IMR-90 (cell line): ENCODE measurements at regions not wholly inside any gene's neighbourhood (a gene's known extent, or its start where the extent isn't known, plus 50 kb on each side); places are given as distances from the start of the nearest gene placed in this dataset.
A peak's percentile ranks its signal among the peaks of the same experiment; 100 is the strongest.

Source experiments
- ATAC-seq: fragments of 200-7000 bp; cut with Tn5 transposase; 2 replicates; pipeline ENCODE4 v1.9.1; 2020; ENCODE audit warnings: low read depth, mild to moderate bottlenecking, moderate library complexity
- BruUV-seq: library from RNA; stranded (reverse); fragments of 400-500 nt; replicated peaks from 2 replicates; lab custom pipeline; 2021; lab: Mats Ljungman, UMichigan
- CTCF ChIA-PET: fragments of 300-600 bp; formaldehyde crosslinking; extraction: SDS; loops from one replicate; lab custom pipeline; 2021; ENCODE audit warnings: antibody characterized with exemption; lab: Yijun Ruan, JAX
- POLR2A ChIA-PET: fragments of 300-600 bp; sonication (Branson Sonifier 250); formaldehyde crosslinking; loops from one replicate; lab custom pipeline; 2022; ENCODE audit warnings: antibody characterized with exemption; ENCODE audit not compliant: unreplicated experiment; lab: Charles Lee
- DNase-seq: peaks from one replicate; pipeline ENCODE4 v3.0.0; 2013
- H2AFZ ChIP-seq: replicated peaks from 2 replicates; pipeline ENCODE3; 2013; ENCODE audit warnings: low read length, mild to moderate bottlenecking; ENCODE audit not compliant: poor library complexity
- H2AK5ac ChIP-seq: 2 replicates; pipeline ENCODE4 v1.6.1; 2013; ENCODE audit warnings: low read depth, low read length, inconsistent platforms
- H2AK9ac ChIP-seq: replicated peaks from 2 replicates; pipeline ENCODE3; 2013; ENCODE audit warnings: mild to moderate bottlenecking, low read depth, low read length, moderate library complexity; ENCODE audit not compliant: poor library complexity
- H2BK120ac ChIP-seq: 2 replicates; pipeline ENCODE4 v1.6.1; 2013; ENCODE audit warnings: low read depth, low read length, inconsistent platforms
- H2BK15ac ChIP-seq: 3 replicates; pipeline ENCODE4 v1.6.1; 2013; ENCODE audit warnings: low read depth, low read length, inconsistent platforms
- H2BK20ac ChIP-seq: 2 replicates; pipeline ENCODE4 v1.6.1; 2013; ENCODE audit warnings: low read depth, mild to moderate bottlenecking, inconsistent platforms, low read length, moderate library complexity
- H2BK5ac ChIP-seq: 2 replicates; pipeline ENCODE4 v1.6.1; 2013; ENCODE audit warnings: mild to moderate bottlenecking, low read depth, low read length, inconsistent platforms; ENCODE audit not compliant: poor library complexity, severe bottlenecking
- H3K14ac ChIP-seq: replicated peaks from 2 replicates; pipeline ENCODE4 v1.6.1; 2013; ENCODE audit warnings: low read depth, low read length, inconsistent platforms
- H3K18ac ChIP-seq: 2 replicates; pipeline ENCODE4 v1.6.1; 2013; ENCODE audit warnings: low read depth, low read length, control low read depth
- H3K23ac ChIP-seq: 2 replicates; pipeline ENCODE4 v1.6.1; 2013; ENCODE audit warnings: low read depth, low read length, inconsistent platforms
- H3K27ac ChIP-seq: 2 replicates; pipeline ENCODE4 v1.5.1; 2013; ENCODE audit warnings: mild to moderate bottlenecking, control low read depth, low read length; ENCODE audit not compliant: insufficient read depth
- H3K27me3 ChIP-seq: 2 replicates; pipeline ENCODE4 v1.6.1; 2013; ENCODE audit warnings: low read length; ENCODE audit not compliant: control insufficient read depth, insufficient read depth
- H3K36me3 ChIP-seq: 2 replicates; pipeline ENCODE4 v1.6.1; 2013; ENCODE audit warnings: low read length, mixed read lengths; ENCODE audit not compliant: control insufficient read depth, insufficient read depth
- H3K4ac ChIP-seq: 2 replicates; pipeline ENCODE4 v1.6.1; 2013; ENCODE audit warnings: low read depth, low read length, inconsistent platforms
- H3K4me1 ChIP-seq: 2 replicates; pipeline ENCODE4 v1.6.1; 2013; ENCODE audit warnings: low read length, mixed read lengths; ENCODE audit not compliant: control insufficient read depth, insufficient read depth
- H3K4me2 ChIP-seq: 2 replicates; pipeline ENCODE4 v1.6.1; 2013; ENCODE audit warnings: low read depth, mild to moderate bottlenecking, control low read depth, low read length, moderate library complexity
- H3K4me3 ChIP-seq: 2 replicates; pipeline ENCODE4 v1.5.1; 2013; ENCODE audit warnings: low read depth, mild to moderate bottlenecking, control low read depth, low read length, moderate library complexity; ENCODE audit not compliant: insufficient read depth
- H3K56ac ChIP-seq: 2 replicates; pipeline ENCODE4 v1.6.1; 2013; ENCODE audit warnings: low read length, inconsistent platforms; ENCODE audit not compliant: insufficient read depth; ENCODE audit errors: extremely low read depth
- H3K79me1 ChIP-seq, 2 experiments: 2 replicates each; pipeline ENCODE4 v1.6.1; 2013; ENCODE audit warnings: low read length in 2 of 2, inconsistent platforms in 1 of 2, low read depth in 1 of 2
- H3K9ac ChIP-seq: 2 replicates; pipeline ENCODE4 v1.6.1; 2013; ENCODE audit warnings: low read depth, low read length, control low read depth
- H3K9me1 ChIP-seq: 2 replicates; pipeline ENCODE4 v1.6.1; 2013; ENCODE audit warnings: low read length, inconsistent platforms; ENCODE audit not compliant: insufficient read depth
- H3K9me3 ChIP-seq: 2 replicates; pipeline ENCODE4 v1.6.1; 2013; ENCODE audit warnings: low read length; ENCODE audit not compliant: control insufficient read depth, insufficient read depth
- H4K20me1 ChIP-seq: 2 replicates; pipeline ENCODE4 v1.6.1; 2013; ENCODE audit warnings: low read length, inconsistent platforms; ENCODE audit not compliant: insufficient read depth
- H4K5ac ChIP-seq: 2 replicates; pipeline ENCODE4 v1.6.1; 2013; ENCODE audit warnings: mild to moderate bottlenecking, low read depth, low read length, control low read depth
- H4K8ac ChIP-seq, 2 experiments: 2 replicates each; pipeline ENCODE4 v1.6.1; 2013; ENCODE audit warnings: low read depth in 2 of 2, low read length in 2 of 2, control low read depth in 1 of 2, inconsistent platforms in 1 of 2
- H4K91ac ChIP-seq: 2 replicates; pipeline ENCODE4 v1.6.1; 2013; ENCODE audit warnings: low read depth, low read length, inconsistent platforms; ENCODE audit not compliant: insufficient read depth
- BHLHE40 ChIP-seq: fragments of 150-350 bp; IDR thresholded peaks from 2 replicates; pipeline ENCODE4 v1.6.1; 2016; ENCODE audit warnings: mild to moderate bottlenecking, low read depth, low read length
- WGBS, 2 experiments: methylation state at CpG; one replicate each; pipeline versions ENCODE4 v1.1.5 to v1.1.7; 2013; ENCODE audit warnings: missing lambda C conversion rate in 2 of 2; ENCODE audit not compliant: insufficient read length in 1 of 2; ENCODE audit errors: extremely low coverage in 2 of 2; 5-methylcytosine and 5-hydroxymethylcytosine counted together
- dilution Hi-C: fragments of 300-500 bp; cut with HindIII; formaldehyde crosslinking; loops from one replicate; pipeline ENCODE4 v1.14.3; 2018; ENCODE audit warnings: low sequenced_read_pairs; ENCODE audit not compliant: unreplicated experiment
- in situ Hi-C: fragments of 300-500 bp; cut with MboI; formaldehyde crosslinking; loops from 3 replicates; pipeline ENCODE4 v1.14.3; 2019; ENCODE audit warnings: low sequenced_read_pairs, inconsistent platforms, mixed read lengths
- intact Hi-C: fragments of 100-400 bp; cut with micrococcal nuclease; formaldehyde crosslinking; loops from 2 replicates; pipeline ENCODE4 v1.10.0; 2022
- TF ChIP-seq, protein P1 (sequence below): conservative IDR thresholded peaks from 2 replicates; pipeline ENCODE4 v1.5.1; 2012; ENCODE audit warnings: mild to moderate bottlenecking, low read depth, low read length, improper control_type of control experiment

DNA sequence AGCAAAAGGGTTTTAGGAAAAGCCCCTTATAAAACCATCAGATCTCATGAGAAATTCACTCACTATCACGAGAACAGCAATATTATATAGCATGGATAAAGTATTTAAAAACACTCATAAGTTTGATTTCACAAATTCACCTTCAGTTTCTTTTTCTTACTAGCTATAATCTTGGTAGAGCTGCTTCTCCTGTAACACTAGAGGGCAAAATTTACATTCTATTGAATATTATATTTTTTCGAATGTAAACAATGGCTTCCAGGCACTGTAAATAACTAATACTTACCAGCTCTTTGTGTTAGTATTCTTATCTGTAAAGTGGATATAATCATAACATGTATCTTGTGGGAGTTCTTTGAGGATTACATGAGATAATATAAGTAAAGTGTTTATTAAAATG is 259.6 kb downstream of the CCER1 start:
- ChIA-PET POLR2A (no interaction called here), CTCF (no interaction called here)
- Histone ChIP-seq H3K56ac (no peak overlapping the region), H3K14ac (no peak overlapping the region), H3K9me3 (no peaks in the 10 kb centered on the region), H3K4me1 (no peaks in the 10 kb centered on the region), H2AK9ac (no peak overlapping the region), H4K8ac (no peak overlapping the region), H3K27me3 (no peaks in the 10 kb centered on the region), H3K4ac (no peak overlapping the region), H3K4me2 (no peak overlapping the region), H2BK20ac (0 out of 2 replicates have a peak overlapping the region, but pooled peaks have one; percentile 61), H3K9me1 (no peaks in the 10 kb centered on the region), H2AK5ac (no peak overlapping the region), H4K91ac (no peak overlapping the region), H2BK120ac (no peak overlapping the region), H3K36me3 (no peaks in the 10 kb centered on the region), H3K27ac (no peak overlapping the region), H4K20me1 (no peaks in the 10 kb centered on the region), H3K9ac (no peak overlapping the region), H2BK15ac (no peak overlapping the region), H3K23ac (no peak overlapping the region), H3K79me1 (no peaks in the 10 kb centered on the region), H3K4me3 (no peak overlapping the region), H3K18ac (no peak overlapping the region), H4K5ac (no peak overlapping the region), H2BK5ac (no peak overlapping the region), H2AFZ (no peak overlapping the region)
- dilution Hi-C loops, result no loop called here
- ATAC-seq, result peak; percentile 69
- TF ChIP-seq, protein P1, sequence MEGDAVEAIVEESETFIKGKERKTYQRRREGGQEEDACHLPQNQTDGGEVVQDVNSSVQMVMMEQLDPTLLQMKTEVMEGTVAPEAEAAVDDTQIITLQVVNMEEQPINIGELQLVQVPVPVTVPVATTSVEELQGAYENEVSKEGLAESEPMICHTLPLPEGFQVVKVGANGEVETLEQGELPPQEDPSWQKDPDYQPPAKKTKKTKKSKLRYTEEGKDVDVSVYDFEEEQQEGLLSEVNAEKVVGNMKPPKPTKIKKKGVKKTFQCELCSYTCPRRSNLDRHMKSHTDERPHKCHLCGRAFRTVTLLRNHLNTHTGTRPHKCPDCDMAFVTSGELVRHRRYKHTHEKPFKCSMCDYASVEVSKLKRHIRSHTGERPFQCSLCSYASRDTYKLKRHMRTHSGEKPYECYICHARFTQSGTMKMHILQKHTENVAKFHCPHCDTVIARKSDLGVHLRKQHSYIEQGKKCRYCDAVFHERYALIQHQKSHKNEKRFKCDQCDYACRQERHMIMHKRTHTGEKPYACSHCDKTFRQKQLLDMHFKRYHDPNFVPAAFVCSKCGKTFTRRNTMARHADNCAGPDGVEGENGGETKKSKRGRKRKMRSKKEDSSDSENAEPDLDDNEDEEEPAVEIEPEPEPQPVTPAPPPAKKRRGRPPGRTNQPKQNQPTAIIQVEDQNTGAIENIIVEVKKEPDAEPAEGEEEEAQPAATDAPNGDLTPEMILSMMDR, result peak; percentile 32
- TF ChIP-seq BHLHE40, result no peak
- WGBS, 2 experiments, result no CpG with 5 or more reads among the region's 2 CpGs
- in situ Hi-C loops, result no loop called here
- no TSS peak for BruUV-seq
- peak; percentile 23 for DNase-seq
- intact Hi-C loops, result loop anchor here (5.0 kb wide), 1 partner anchor 157 kb away; no protein-coding TSS in a partner anchor
